Mesenchymal stem cell (in vitro differentiated cells and primary cell): ENCODE measurements at regions not wholly inside any gene's neighbourhood (a gene's known extent, or its start where the extent isn't known, plus 50 kb on each side); places are given as distances from the start of the nearest gene placed in this dataset.

Experiments used
- DNase-seq: peaks from one replicate; pipeline ENCODE4 v3.0.0-alpha.2; 2013
- H2AFZ ChIP-seq: one replicate; pipeline ENCODE4 v1.6.1; 2013; ENCODE audit warnings: low read depth, mild to moderate bottlenecking, control low read depth, inconsistent platforms, low read length, moderate library complexity
- H2AK5ac ChIP-seq: 2 replicates; pipeline ENCODE4 v1.6.1; 2013; ENCODE audit warnings: low read length, moderate library complexity, mild to moderate bottlenecking, inconsistent platforms; ENCODE audit not compliant: severe bottlenecking
- H2BK120ac ChIP-seq: one replicate; pipeline ENCODE4 v1.6.1; 2013; ENCODE audit warnings: low read depth, mild to moderate bottlenecking, inconsistent platforms, low read length, moderate library complexity
- H2BK12ac ChIP-seq, 2 experiments: one replicate each; pipeline ENCODE4 v1.6.1; 2013; ENCODE audit warnings: inconsistent platforms in 2 of 2, low read length in 2 of 2, mild to moderate bottlenecking in 2 of 2, moderate library complexity in 2 of 2, control low read depth in 1 of 2
- H2BK15ac ChIP-seq: one replicate; pipeline ENCODE4 v1.6.1; 2013; ENCODE audit warnings: mild to moderate bottlenecking, low read depth, inconsistent platforms; ENCODE audit not compliant: poor library complexity, severe bottlenecking
- H2BK5ac ChIP-seq: 2 replicates; pipeline ENCODE4 v1.6.1; 2013; ENCODE audit warnings: low read depth, mild to moderate bottlenecking, low read length, control low read depth, inconsistent platforms; ENCODE audit not compliant: poor library complexity, severe bottlenecking
- H3K14ac ChIP-seq, 2 experiments: one replicate each; pipeline ENCODE4 v1.6.1; 2013; ENCODE audit warnings: inconsistent platforms in 2 of 2, low read length in 2 of 2, control low read depth in 1 of 2, mild to moderate bottlenecking in 1 of 2, moderate library complexity in 1 of 2
- H3K18ac ChIP-seq, 2 experiments: one replicate each; pipeline ENCODE4 v1.6.1; 2013; ENCODE audit warnings: inconsistent platforms in 2 of 2, low read length in 2 of 2, control low read depth in 1 of 2, low read depth in 1 of 2, mild to moderate bottlenecking in 1 of 2
- H3K23ac ChIP-seq, 2 experiments: one replicate each; pipeline ENCODE4 v1.6.1; 2013; ENCODE audit warnings: inconsistent platforms in 2 of 2, low read length in 2 of 2, mild to moderate bottlenecking in 2 of 2, moderate library complexity in 2 of 2, control low read depth in 1 of 2
- H3K27ac ChIP-seq: 2 replicates; pipeline ENCODE4 v1.5.1; 2013; ENCODE audit warnings: mild to moderate bottlenecking, moderate library complexity, low read length, control low read depth, inconsistent platforms; ENCODE audit not compliant: poor library complexity, severe bottlenecking
- H3K27me3 ChIP-seq, 2 experiments: 2 replicates each; pipeline versions ENCODE4 v1.6.1 to v1.7.0; 2013; ENCODE audit warnings: low read length in 2 of 2, mild to moderate bottlenecking in 2 of 2, moderate library complexity in 2 of 2, control low read depth in 1 of 2, inconsistent platforms in 1 of 2; ENCODE audit not compliant: control insufficient read depth in 1 of 2, insufficient read depth in 1 of 2
- H3K36me3 ChIP-seq, 2 experiments: 2 replicates each; pipeline versions ENCODE4 v1.6.1 to v1.7.0; 2013; ENCODE audit warnings: low read length in 2 of 2, control low read depth in 1 of 2, inconsistent platforms in 1 of 2, low read depth in 1 of 2, mild to moderate bottlenecking in 1 of 2; ENCODE audit not compliant: insufficient read depth in 2 of 2, control insufficient read depth in 1 of 2
- H3K4ac ChIP-seq, 2 experiments: one replicate each; pipeline ENCODE4 v1.6.1; 2013; ENCODE audit warnings: inconsistent platforms in 2 of 2, low read length in 2 of 2, mild to moderate bottlenecking in 2 of 2, moderate library complexity in 2 of 2, control low read depth in 1 of 2, low read depth in 1 of 2
- H3K4me1 ChIP-seq: 2 replicates; pipeline ENCODE4 v1.6.1; 2013; ENCODE audit warnings: low read depth, low read length, control low read depth; ENCODE audit not compliant: control insufficient read depth, insufficient read depth
- H3K4me2 ChIP-seq: 2 replicates; pipeline ENCODE4 v1.6.1; 2013; ENCODE audit warnings: low read length, mild to moderate bottlenecking, inconsistent platforms; ENCODE audit not compliant: poor library complexity, severe bottlenecking
- H3K4me3 ChIP-seq, 2 experiments: 2 replicates each; pipeline versions ENCODE4 v1.5.1 to v1.7.0; 2013; ENCODE audit warnings: low read length in 2 of 2, mild to moderate bottlenecking in 2 of 2, control low read depth in 1 of 2, low read depth in 1 of 2; ENCODE audit not compliant: insufficient read depth in 1 of 2
- H3K79me1 ChIP-seq: replicated peaks from 2 replicates; pipeline ENCODE4 v1.6.1; 2013; ENCODE audit warnings: mild to moderate bottlenecking, control low read depth, low read length, inconsistent platforms; ENCODE audit not compliant: poor library complexity, severe bottlenecking
- H3K9ac ChIP-seq: 2 replicates; pipeline ENCODE4 v1.7.0; 2013; ENCODE audit warnings: mild to moderate bottlenecking, low read length, moderate library complexity
- H3K9me3 ChIP-seq: 2 replicates; pipeline ENCODE4 v1.7.0; 2013; ENCODE audit warnings: mild to moderate bottlenecking, low read length; ENCODE audit not compliant: control insufficient read depth
- H4K8ac ChIP-seq: one replicate; pipeline ENCODE4 v1.6.1; 2013; ENCODE audit warnings: inconsistent platforms, mild to moderate bottlenecking, low read length, moderate library complexity
- H4K91ac ChIP-seq: one replicate; pipeline ENCODE4 v1.6.1; 2013; ENCODE audit warnings: mild to moderate bottlenecking, low read length, inconsistent platforms
- WGBS: methylation state at CpG from one replicate; pipeline ENCODE4 v1.1.7; 2013; ENCODE audit warnings: mixed read lengths; 5-methylcytosine and 5-hydroxymethylcytosine counted together

DNA sequence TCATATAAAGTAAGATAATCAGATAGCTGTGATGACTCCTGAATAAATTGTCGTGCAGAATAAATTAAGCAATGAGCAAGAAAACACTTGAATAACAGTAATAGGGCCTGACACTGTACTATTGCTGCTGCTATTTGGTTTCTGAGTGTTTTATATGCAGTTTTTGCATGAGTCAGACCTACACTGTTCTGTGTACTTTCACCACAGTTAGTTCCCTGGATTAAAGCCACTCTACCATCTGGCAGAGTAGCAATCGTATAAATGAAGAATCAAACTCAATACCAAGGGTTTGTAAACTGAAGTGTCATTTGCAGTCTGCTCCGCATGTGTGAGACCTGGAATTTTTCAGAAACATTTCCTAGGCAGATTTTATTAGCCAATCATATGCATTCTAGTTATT, 398.6 kb upstream of the CDH7 start:
- Histone ChIP-seq H2AK5ac (no peak overlapping the region), H3K27ac (no peak overlapping the region), H3K4me2 (no peak overlapping the region), H3K4ac (no peak overlapping the region), H2BK5ac (no peak overlapping the region), H4K8ac (no peak overlapping the region), H2BK120ac (no peak overlapping the region), H3K27me3 (no peaks in the 10 kb centered on the region), H3K23ac (no peak overlapping the region), H2AFZ (no peak overlapping the region), H3K18ac (no peak overlapping the region), H3K36me3 (no peaks in the 10 kb centered on the region), H3K9ac (no peak overlapping the region), H3K14ac (no peak overlapping the region), H3K4me3 (no peak overlapping the region), H2BK12ac (no peak overlapping the region), H3K4me1 (no peaks in the 10 kb centered on the region), H3K79me1 (no peaks in the 10 kb centered on the region), H2BK15ac (no peak overlapping the region), H4K91ac (no peak overlapping the region), H3K9me3 (no peaks in the 10 kb centered on the region)
- WGBS = 100% methylated on average over 2 of the region's 3 CpGs
- DNase-seq = peak; percentile 6

DNA sequence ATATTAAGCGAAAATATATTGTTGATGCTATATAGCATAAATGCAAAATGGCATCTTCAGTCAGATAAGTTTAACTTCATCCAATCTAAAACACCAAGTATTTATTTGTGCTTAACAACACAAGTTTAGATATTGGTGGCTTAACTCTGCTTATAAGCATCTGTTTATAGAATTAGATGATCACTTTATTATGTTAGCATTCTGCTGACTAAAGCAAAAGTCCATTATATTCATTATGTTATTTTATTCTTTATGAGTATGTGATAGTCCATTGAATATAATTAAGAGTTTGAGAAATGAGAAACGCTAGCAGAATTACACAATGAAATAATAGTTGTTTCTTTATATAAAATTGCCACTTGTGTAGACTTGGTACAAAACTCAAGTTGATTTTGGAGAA, 401.2 kb upstream of the CDH7 start:
- Histone ChIP-seq H4K8ac (no peak overlapping the region), H4K91ac (no peak overlapping the region), H3K4me1 (no peaks in the 10 kb centered on the region), H3K79me1 (no peaks in the 10 kb centered on the region), H3K23ac (no peak overlapping the region), H3K18ac (no peak overlapping the region), H3K9me3 (no peaks in the 10 kb centered on the region), H3K9ac (no peak overlapping the region), H2BK120ac (no peak overlapping the region), H2BK5ac (no peak overlapping the region), H3K4me3 (no peak overlapping the region), H3K14ac (no peak overlapping the region), H3K27me3 (no peaks in the 10 kb centered on the region), H2BK12ac (no peak overlapping the region), H2AFZ (no peak overlapping the region), H3K27ac (no peak overlapping the region), H2BK15ac (no peak overlapping the region), H3K36me3 (no peaks in the 10 kb centered on the region), H3K4me2 (no peak overlapping the region), H2AK5ac (no peak overlapping the region), H3K4ac (no peak overlapping the region)
- DNase-seq = no peak
- WGBS = no CpG with 5 or more reads among the region's 2 CpGs

DNA sequence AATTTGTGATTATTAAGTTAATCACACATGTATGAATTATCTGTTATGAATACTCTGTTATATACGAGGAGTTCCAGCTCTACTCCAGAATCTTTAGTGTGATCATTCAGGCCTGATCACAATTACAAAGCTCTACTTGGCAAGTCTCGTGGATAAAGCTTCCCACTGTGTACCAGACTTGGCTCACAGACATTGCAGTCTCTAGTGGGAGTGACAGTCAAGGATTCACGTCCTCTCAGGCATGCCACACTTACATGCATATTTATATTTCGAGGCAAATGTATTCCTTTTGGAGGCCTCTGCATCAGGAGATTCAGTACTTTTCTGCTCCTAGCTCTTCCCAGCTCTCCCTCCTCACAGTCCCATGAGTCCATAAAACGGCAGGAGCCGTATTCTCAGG, 403.4 kb upstream of the CDH7 start:
- Histone ChIP-seq H3K4ac (no peak overlapping the region), H2BK15ac (no peak overlapping the region), H3K9me3 (peaks cover 10% of the 10 kb centered on the region), H3K36me3 (no peaks in the 10 kb centered on the region), H2AFZ (no peak overlapping the region), H3K23ac (no peak overlapping the region), H2BK12ac (no peak overlapping the region), H3K9ac (no peak overlapping the region), H3K4me3 (no peak overlapping the region), H3K27me3 (no peaks in the 10 kb centered on the region), H3K4me2 (no peak overlapping the region), H2BK120ac (no peak overlapping the region), H3K14ac (no peak overlapping the region), H3K27ac (no peak overlapping the region), H2AK5ac (no peak overlapping the region), H3K18ac (no peak overlapping the region), H4K8ac (no peak overlapping the region), H3K4me1 (no peaks in the 10 kb centered on the region), H4K91ac (no peak overlapping the region), H3K79me1 (no peaks in the 10 kb centered on the region), H2BK5ac (no peak overlapping the region)
- no peak for DNase-seq
- 83% methylated on average over 6 of the region's 6 CpGs for WGBS

DNA sequence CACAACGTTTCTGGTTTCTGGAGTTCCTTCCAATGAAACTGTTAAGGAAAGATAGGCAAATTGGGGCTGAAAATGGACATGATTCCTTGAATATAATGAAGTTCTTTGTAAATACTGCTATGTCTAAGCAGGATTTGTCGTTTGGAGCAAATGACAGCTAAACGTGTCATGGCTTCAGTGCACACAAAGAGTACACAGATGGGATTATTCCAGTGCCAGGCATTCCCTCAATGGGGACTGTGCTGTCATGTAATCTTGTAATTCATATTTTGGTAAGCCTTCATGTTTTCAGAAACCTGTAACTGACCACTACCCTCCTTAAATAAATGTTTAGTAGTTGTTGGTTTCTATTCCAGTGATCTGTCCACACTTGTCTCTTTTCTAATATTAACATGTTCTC, 404.7 kb upstream of the CDH7 start:
- Histone ChIP-seq H2AFZ (no peak overlapping the region), H3K4me3 (no peak overlapping the region), H3K9me3 (peaks cover 13% of the 10 kb centered on the region), H3K14ac (no peak overlapping the region), H2BK15ac (no peak overlapping the region), H3K18ac (no peak overlapping the region), H3K4ac (no peak overlapping the region), H3K27me3 (no peaks in the 10 kb centered on the region), H3K4me1 (no peaks in the 10 kb centered on the region), H2BK12ac (no peak overlapping the region), H3K23ac (no peak overlapping the region), H3K4me2 (no peak overlapping the region), H4K8ac (no peak overlapping the region), H2AK5ac (no peak overlapping the region), H2BK120ac (no peak overlapping the region), H3K9ac (no peak overlapping the region), H3K36me3 (no peaks in the 10 kb centered on the region), H3K27ac (no peak overlapping the region), H4K91ac (no peak overlapping the region), H2BK5ac (no peak overlapping the region), H3K79me1 (no peaks in the 10 kb centered on the region)
- WGBS = 72% methylated on average over 3 of the region's 3 CpGs
- no peak for DNase-seq
